HG03521 (cell line): ENCODE measurements at regions not wholly inside any gene's neighbourhood (a gene's known extent, or its start where the extent isn't known, plus 50 kb on each side); places are given as distances from the start of the nearest gene placed in this dataset.

Experiments
- ATAC-seq: cut with Tn5 transposase; IDR thresholded peaks from one replicate; pipeline ENCODE4 v1.9.1; 2021; ENCODE audit warnings: mild to moderate bottlenecking, moderate library complexity; ENCODE audit not compliant: unreplicated experiment

DNA sequence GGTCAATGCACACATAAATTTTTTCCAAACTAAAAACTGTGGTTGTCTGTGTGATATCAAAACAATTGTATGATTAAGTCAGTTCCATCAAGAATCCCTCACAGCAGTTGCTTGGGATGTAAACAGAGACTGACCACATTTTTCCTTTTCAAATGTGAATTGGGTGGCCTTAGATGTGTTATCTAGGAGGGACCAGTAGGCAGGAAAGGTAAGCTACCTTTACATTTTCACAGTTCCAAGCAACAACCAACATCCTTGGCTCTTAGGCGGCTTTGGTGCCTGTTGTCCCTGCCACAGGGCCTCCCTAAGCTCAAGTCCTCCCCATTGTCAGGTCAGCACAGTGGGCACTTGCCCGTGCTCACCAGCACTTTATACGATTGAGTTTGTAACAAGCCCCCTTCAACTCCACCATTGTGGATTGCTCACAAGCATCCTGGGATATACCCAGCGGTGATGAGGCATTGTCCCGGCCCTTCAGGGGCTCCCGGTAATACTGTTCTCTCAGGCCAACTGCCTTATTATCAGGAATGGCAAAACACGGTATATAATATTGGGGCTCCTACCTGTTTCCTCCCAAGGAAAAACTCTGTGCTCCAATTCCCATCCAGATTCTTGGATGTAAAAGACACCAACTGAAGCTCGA, 114.9 kb upstream of the ANKRD1 start:
- ATAC-seq = no peak

GRCh38 chr10:91036807-91037411, 116.0 kb upstream of the ANKRD1 start:
- no peak for ATAC-seq

DNA sequence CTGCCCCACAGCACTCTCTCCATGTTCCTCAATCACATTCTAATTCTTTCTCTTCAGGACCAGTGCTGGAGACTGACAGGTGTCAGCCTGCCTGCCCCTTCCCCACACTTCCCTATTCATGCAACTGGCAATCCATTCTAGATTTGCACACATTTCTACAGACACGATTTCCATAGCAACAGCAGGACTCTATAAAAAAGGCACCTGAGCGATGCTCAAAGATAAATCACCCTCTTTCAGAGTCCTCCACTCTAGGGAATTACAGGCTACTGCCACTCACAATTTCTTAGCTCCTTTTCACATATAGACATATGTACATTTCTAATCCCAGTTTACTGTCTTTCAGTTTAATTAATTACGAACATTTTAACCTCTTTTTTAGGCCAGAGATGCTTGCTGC, 118.1 kb upstream of the ANKRD1 start:
- ATAC-seq = no peak

- ATAC-seq = no peak
These were observed 119.5 kb upstream of the ANKRD1 start for GRCh38 chr10:91040343-91040742.

GRCh38 chr10:91042069-91042468, 121.2 kb upstream of the ANKRD1 start:
- no peak for ATAC-seq

- ATAC-seq = no peak
These were observed 122.5 kb upstream of the ANKRD1 start for GRCh38 chr10:91043173-91043910.

GRCh38 chr10:91046869-91047268, 126.0 kb upstream of the ANKRD1 start:
- no peak for ATAC-seq

GRCh38 chr10:91048380-91048779, 127.5 kb upstream of the ANKRD1 start:
- no peak for ATAC-seq

DNA sequence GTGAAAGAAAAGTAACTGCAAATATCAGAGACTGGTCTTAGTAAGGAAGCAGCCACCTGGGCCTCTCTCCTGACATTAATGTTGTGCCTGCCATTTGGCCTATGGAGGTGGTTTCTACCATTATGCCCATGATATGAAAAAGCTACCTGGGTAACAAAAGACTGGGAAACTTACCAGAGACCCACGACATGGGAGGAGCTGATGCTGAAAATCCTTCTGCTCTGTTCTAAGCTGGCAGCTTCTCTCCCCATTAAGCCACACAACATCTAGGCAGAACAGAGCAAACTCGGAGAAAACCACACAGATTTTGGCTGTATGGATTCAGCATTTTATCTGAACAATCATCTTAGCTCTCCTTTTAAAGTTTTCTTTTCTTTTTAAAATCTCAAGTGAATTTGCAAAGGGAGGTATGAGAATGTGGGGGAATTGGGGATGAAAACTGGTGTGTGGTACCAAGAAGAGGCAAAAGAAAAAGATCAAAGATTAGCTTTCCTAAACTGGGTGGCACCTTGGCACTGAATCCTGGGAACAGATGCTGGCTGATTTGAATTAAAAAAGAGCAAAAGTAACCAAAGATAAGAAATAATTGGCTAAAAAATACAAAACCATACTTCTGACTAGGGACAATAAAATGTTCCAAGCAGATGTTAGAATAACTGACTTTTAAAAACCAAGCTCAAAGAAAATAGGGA, 128.6 kb upstream of the ANKRD1 start:
- ATAC-seq = no peak

GRCh38 chr10:91049988-91050360, 129.1 kb upstream of the ANKRD1 start:
- ATAC-seq = no peak

DNA sequence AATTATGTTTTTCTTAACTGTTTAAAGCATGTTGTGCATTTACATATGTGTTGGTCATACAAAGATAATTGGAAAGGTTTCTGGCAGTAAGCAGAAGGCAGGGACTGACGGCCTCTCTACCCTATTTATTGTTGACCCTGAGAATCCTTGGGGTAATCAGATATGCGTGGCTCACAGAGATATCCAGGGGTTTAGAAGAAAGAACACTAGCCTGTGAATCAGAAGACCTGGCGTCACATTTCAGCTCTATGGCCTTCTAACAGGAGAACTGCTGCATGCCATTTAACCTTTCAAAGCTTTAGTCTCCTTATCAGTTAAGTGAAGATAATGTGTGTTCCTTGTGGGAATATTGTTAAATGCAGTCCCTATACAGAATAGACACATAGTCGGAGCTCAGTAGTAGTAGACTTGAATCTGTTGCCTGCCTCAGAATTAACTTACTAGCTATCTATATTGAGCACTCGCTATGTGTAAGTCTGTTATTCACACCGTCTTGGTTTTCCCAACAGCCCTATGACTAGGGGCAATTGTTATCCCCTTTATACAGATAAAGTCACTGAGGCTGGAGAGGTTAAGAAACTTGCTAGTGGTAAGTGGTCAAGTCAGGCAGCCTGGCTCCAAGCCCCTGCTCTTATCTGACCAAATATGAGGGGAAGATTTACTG, 129.6 kb upstream of the ANKRD1 start:
- no peak for ATAC-seq

DNA sequence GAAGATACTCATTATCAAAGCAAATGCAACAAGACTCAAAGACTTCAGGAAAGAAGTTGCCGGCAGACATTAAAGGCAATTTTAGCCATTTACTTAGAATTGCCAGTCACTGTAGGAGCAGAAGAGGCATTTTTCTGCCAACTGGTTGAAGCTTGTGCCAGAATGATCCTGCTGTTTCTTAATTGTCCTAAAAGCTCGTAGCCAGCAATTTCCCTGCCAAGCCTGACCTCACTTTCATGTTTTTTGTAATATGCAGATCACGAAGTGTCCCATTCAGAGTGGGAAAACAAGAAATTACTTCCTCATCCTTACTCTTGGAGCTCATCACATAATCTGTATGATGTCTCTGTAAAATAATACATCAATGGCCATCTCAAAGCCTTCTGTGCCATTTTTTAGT, 130.9 kb upstream of the ANKRD1 start:
- ATAC-seq = no peak

DNA sequence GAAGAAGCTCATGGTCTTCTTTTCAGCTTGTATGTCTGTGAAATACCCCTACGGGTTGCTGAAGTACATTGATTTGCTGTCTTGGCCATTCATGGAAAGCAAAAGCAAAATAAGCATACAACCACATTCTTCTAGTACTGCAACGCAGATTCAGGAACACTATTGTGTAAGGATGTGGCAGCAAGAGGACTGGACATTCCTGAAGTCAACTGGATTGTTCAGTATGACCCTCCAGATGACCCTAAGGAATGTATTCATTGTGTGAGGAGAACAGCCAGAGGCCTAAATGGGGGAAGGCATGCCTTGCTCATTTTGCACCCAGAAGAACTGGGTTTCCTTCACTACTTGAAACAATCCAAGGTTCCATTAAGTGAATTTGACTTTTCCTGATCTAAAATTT, 133.4 kb upstream of the ANKRD1 start:
- no peak for ATAC-seq

GRCh38 chr10:91061187-91061586, 140.3 kb upstream of the ANKRD1 start:
- ATAC-seq = no peak

- no peak for ATAC-seq
These were observed 140.7 kb upstream of the ANKRD1 start for GRCh38 chr10:91061608-91062007.

GRCh38 chr10:91062091-91062490, 141.2 kb upstream of the ANKRD1 start:
- no peak for ATAC-seq

DNA sequence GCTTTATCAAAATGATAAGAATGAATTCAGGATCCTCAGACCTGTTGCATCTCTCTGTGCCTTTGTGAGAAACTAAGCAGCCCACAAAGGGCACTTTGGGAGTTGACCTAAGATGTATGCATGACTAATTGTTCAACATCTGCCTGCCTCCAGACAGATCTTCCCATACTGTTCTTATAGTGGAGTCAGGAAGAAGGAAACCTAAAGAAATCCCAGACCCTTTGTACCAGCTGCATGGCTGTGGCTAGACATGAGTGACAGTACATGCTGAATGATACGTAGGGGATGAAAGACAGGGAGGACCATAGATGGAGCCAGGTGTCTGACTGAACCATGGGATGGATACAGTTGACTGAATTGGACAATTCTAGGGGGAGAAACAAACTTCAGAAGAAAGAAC, 148.7 kb upstream of the PCGF5 start:
- no peak for ATAC-seq

GRCh38 chr10:91073286-91073979, 147.0 kb upstream of the PCGF5 start:
- ATAC-seq = no peak

- no peak for ATAC-seq
These were observed 143.4 kb upstream of the PCGF5 start for GRCh38 chr10:91076991-91077548.

DNA sequence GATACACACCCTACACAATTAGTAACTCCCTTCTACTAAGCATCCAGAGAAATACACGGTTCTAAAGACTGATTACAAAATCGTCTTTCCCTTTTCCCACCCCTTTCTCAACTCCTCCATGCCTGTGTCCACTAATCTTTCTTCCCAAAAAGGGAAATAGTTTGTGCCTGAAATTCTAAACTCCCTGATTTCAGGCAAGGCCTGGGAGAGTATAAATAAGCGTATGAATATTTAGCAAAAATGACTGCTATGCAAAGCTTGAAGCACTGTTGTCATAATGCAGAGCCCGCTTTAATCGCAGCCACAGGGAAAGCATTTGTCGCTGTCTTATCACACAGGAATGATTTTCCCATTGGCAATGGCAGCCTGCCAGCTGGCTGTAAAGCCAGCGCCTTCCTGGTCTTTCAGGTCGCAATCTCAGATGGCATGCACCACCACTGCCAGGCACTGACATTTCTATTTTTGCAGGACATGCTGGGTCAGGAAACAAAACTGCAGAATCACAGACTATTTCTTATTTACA, 142.9 kb upstream of the PCGF5 start:
- ATAC-seq = no peak
